Spleen (tissue), 7 donors: ENCODE measurements at regions not wholly inside any gene's neighbourhood (a gene's known extent, or its start where the extent isn't known, plus 50 kb on each side); places are given as distances from the start of the nearest gene placed in this dataset.

Experiments
- CTCF ChIP-seq, 11 experiments: fragments of 200-600 bp in 7 of 11; fragments of 450-650 bp in 4 of 11; sonication (generic) in 4 of 11; IDR thresholded peaks in 8 of 11; conservative IDR thresholded peaks in 3 of 11; 1 replicate in 7 of 11; 2 replicates in 4 of 11; pipeline versions ENCODE4 v1.4.0 to v1.8.0; 2016 to 2021; ENCODE audit warnings: antibody characterized with exemption in 11 of 11, inconsistent platforms in 4 of 11, mild to moderate bottlenecking in 1 of 11
- POLR2AphosphoS5 ChIP-seq, 3 donors: sonication (generic); formaldehyde crosslinking; IDR thresholded peaks; one replicate each; pipeline ENCODE4 v1.5.1; 2017; ENCODE audit warnings: antibody characterized with exemption in 3 of 3
- donor health status: DM: no; HTN: no; CAD: no; lungs with moderate emphysema.
- donor health status: DM: no; HTN: no; CAD: no.
- donor health status: DM: no; HTN: no; CAD: no.

GRCh38 chr5:170441393-170441784, 52.2 kb upstream of the KCNMB1 start:
- TF ChIP-seq CTCF (IDR thresholded peaks at IDR 0.05 in 8 of 11, conservative IDR thresholded peaks at IDR 0.05 in 3 of 11) (no peak), POLR2AphosphoS5 (IDR thresholded peaks at IDR 0.05) (no peak)
